Ishikawa (cell line): ENCODE measurements at regions not wholly inside any gene's neighbourhood (a gene's known extent, or its start where the extent isn't known, plus 50 kb on each side); places are given as distances from the start of the nearest gene placed in this dataset.

Experiments
- CEBPB ChIP-seq: IDR thresholded peaks from 2 replicates; pipeline ENCODE4 v1.6.1; 2012
- CREB1 ChIP-seq: IDR thresholded peaks from 2 replicates; pipeline ENCODE4 v1.6.1; 2012; ENCODE audit warnings: low read depth
- EGR1 ChIP-seq: IDR thresholded peaks from 2 replicates; pipeline ENCODE4 v1.6.1; 2012
- EP300 ChIP-seq: IDR thresholded peaks from 2 replicates; pipeline ENCODE4 v1.6.1; 2012; ENCODE audit warnings: borderline replicate concordance
- FOXM1 ChIP-seq: IDR thresholded peaks from 2 replicates; pipeline ENCODE4 v1.6.1; 2012; ENCODE audit warnings: low read depth, borderline replicate concordance
- NFIC ChIP-seq: IDR thresholded peaks from 2 replicates; pipeline ENCODE4 v1.6.1; 2012
- RAD21 ChIP-seq: IDR thresholded peaks from 2 replicates; pipeline ENCODE4 v1.6.1; 2012; ENCODE audit warnings: low read depth
- TAF1 ChIP-seq: IDR thresholded peaks from 2 replicates; pipeline ENCODE4 v1.6.1; 2012; ENCODE audit warnings: low read depth, mild to moderate bottlenecking
- TCF12 ChIP-seq: IDR thresholded peaks from 2 replicates; pipeline ENCODE4 v1.6.1; 2012; ENCODE audit warnings: low read depth
- TEAD4 ChIP-seq: IDR thresholded peaks from 2 replicates; pipeline ENCODE4 v1.6.1; 2012
- YY1 ChIP-seq: IDR thresholded peaks from 2 replicates; pipeline ENCODE4 v1.6.1; 2012; ENCODE audit warnings: low read depth
- ZBTB7A ChIP-seq: IDR thresholded peaks from 2 replicates; pipeline ENCODE4 v1.6.1; 2012; ENCODE audit warnings: low read depth
- TF ChIP-seq, protein P1 (sequence below): IDR thresholded peaks from 2 replicates; pipeline ENCODE4 v1.6.1; 2012; ENCODE audit warnings: low read depth, mild to moderate bottlenecking
- TF ChIP-seq, protein P2 (sequence below): IDR thresholded peaks from 2 replicates; pipeline ENCODE4 v1.6.1; 2012
- TF ChIP-seq, protein P3 (sequence below): IDR thresholded peaks from 2 replicates; pipeline ENCODE4 v1.6.1; 2012

DNA sequence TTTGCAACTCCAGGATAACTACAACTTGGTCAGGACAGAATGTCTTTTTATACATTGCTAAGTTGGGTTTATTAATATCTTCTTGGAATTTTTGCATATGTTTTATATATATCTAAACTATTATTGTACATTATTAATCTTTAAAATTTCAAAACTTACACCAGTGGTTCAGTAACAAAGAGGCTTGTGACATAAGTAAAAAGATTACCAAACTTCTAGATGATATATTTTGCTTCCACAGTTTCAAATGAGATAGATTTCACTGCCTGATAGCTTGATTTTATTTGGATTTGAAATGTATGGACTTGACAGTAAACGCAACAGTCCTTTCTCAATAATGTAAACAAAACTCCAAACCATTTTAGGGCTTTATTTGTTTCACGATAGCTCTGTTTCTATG is 701.2 kb upstream of the IGFBP3 start:
- TF ChIP-seq NFIC (no peak), YY1 (no peak)
- TF ChIP-seq, protein P1, sequence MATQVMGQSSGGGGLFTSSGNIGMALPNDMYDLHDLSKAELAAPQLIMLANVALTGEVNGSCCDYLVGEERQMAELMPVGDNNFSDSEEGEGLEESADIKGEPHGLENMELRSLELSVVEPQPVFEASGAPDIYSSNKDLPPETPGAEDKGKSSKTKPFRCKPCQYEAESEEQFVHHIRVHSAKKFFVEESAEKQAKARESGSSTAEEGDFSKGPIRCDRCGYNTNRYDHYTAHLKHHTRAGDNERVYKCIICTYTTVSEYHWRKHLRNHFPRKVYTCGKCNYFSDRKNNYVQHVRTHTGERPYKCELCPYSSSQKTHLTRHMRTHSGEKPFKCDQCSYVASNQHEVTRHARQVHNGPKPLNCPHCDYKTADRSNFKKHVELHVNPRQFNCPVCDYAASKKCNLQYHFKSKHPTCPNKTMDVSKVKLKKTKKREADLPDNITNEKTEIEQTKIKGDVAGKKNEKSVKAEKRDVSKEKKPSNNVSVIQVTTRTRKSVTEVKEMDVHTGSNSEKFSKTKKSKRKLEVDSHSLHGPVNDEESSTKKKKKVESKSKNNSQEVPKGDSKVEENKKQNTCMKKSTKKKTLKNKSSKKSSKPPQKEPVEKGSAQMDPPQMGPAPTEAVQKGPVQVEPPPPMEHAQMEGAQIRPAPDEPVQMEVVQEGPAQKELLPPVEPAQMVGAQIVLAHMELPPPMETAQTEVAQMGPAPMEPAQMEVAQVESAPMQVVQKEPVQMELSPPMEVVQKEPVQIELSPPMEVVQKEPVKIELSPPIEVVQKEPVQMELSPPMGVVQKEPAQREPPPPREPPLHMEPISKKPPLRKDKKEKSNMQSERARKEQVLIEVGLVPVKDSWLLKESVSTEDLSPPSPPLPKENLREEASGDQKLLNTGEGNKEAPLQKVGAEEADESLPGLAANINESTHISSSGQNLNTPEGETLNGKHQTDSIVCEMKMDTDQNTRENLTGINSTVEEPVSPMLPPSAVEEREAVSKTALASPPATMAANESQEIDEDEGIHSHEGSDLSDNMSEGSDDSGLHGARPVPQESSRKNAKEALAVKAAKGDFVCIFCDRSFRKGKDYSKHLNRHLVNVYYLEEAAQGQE, result no peak

DNA sequence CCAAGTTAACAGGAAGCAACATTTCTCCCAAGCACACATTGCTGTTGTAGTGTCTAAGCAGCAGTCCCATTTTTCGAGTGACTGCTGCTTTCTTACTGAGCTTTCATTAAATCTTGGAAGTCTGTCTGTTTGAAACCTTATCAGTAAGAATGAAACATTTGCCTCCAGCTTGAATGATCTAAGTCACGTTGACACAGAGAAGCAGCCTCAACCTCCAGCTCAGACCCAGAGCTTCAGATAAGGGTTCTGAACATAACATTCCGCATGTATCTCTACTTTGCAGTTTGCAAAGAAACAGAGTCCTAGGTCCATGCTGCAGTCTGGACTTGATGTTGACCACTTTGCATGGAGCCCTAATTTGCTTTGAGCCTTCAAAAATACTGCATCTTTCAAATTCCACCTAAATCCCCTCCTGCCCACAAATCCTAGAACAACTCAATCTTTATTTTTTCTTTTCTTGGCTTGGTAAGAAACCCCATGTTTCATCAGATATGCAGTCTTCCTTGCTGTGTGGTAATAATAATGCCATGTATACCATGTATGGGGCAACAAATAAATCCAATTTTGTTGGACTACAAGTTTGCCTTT is 698.7 kb upstream of the IGFBP3 start:
- TF ChIP-seq FOXM1 (no peak), NFIC (no peak), TEAD4 (no peak), CREB1 (no peak), TCF12 (no peak), EGR1 (no peak), CEBPB (no peak)
- TF ChIP-seq, protein P2, sequence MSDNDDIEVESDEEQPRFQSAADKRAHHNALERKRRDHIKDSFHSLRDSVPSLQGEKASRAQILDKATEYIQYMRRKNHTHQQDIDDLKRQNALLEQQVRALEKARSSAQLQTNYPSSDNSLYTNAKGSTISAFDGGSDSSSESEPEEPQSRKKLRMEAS, result no peak

DNA sequence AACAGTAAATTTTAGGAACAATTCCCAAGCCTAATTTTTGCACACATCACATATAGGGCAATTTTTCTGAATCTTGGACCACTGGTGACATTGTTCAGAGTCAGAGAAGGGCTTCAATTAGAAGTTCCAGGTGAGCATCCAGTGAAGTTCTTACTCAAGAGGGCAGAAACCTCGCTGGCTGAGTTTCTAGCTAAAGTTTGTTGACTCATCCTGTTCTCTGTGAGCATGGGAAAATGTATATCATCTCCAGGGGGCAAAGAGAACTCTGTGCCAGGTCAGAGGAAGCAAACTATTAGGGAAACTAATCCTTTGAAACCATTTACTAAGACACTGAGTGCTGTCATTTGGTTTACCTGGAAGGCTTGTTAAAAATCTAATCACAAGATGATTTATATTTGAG is 695.6 kb upstream of the IGFBP3 start:
- TF ChIP-seq CEBPB (no peak), RAD21 (no peak), ZBTB7A (no peak), EGR1 (no peak), TAF1 (no peak), FOXM1 (no peak), YY1 (no peak), NFIC (no peak), TEAD4 (no peak)
- TF ChIP-seq, protein P1, result no peak
- TF ChIP-seq, protein P2, result no peak

DNA sequence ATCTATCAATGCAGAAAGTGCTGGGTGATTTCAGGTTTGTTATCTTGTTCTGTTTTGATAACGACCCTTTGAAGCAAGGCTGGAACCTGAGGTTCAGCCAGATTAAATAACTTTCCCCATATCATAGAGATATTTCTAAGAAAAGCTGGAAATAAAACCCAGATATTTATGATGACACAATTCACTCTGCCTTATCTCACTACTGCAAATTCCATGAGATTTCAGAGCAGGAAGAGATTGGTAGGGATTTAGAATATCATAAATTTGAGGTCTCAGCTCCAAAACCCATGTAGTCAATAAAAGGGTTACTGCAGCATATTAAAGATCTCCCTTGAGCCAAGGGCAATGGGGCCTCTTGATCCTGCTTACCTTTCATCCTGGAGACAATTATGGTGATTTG is 692.5 kb upstream of the IGFBP3 start:
- no peak for TF ChIP-seq TAF1
- TF ChIP-seq EGR1, result no peak
- TF ChIP-seq NFIC, result no peak

DNA sequence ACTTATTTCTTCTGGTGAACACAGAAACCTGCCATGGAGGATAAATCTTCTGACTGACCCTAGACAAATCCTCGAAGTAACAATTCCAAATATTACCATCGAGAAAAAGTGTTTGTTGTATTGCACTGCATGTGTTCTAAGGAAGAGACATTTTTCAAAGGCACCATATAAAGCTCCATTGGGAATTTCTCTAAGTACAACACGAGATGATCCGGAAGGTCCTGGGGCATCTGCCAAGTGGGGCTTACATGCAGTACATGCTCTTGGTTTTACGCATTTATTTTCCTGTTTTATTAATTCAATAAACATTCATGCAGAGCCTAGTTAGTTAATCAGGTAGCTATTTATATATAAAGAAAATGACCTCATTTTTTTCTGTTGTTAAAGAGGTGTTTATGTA is 692.0 kb upstream of the IGFBP3 start:
- TF ChIP-seq ZBTB7A (no peak), TEAD4 (no peak), NFIC (no peak), EP300 (no peak), FOXM1 (no peak)
- TF ChIP-seq, protein P1, result no peak
- TF ChIP-seq, protein P2, result no peak
- TF ChIP-seq, protein P3, sequence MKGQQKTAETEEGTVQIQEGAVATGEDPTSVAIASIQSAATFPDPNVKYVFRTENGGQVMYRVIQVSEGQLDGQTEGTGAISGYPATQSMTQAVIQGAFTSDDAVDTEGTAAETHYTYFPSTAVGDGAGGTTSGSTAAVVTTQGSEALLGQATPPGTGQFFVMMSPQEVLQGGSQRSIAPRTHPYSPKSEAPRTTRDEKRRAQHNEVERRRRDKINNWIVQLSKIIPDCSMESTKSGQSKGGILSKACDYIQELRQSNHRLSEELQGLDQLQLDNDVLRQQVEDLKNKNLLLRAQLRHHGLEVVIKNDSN, result no peak

DNA sequence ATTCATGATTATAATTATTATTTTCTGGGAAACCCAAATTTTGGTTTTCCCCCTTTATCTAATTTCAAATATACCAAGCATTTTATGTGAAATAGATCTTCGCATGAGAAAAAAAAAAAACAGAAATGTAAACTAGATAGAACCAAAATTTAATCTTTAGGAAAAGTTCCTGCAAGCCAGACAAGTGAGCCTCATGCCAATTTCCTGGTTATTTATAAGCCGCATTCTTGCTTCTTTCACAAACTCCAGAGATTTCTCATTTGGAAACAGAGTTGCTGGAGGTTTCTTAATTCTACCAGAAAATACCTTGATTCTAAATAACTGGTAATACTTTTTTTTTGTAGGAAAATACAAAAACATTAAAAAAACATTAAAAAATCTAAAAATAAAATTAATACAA is 690.4 kb upstream of the IGFBP3 start:
- TF ChIP-seq CEBPB, result no peak
- no peak for TF ChIP-seq CREB1
- no peak for TF ChIP-seq TEAD4
- no peak for TF ChIP-seq ZBTB7A
- TF ChIP-seq EP300, result no peak
- no peak for TF ChIP-seq YY1
- TF ChIP-seq, protein P1, result no peak
- TF ChIP-seq, protein P3, result no peak
